VCaP (cell line): ENCODE measurements at regions not wholly inside any gene's neighbourhood (a gene's known extent, or its start where the extent isn't known, plus 50 kb on each side); places are given as distances from the start of the nearest gene placed in this dataset.

Experiments
- H3K27ac ChIP-seq: fragments of 450-650 bp; 2 replicates; pipeline ENCODE4 v1.5.1; 2017
- TF ChIP-seq, protein P1 (sequence below): fragments of 450-650 bp; conservative IDR thresholded peaks from 2 replicates; pipeline ENCODE4 v1.5.1; 2017; ENCODE audit warnings: mild to moderate bottlenecking, moderate library complexity

DNA sequence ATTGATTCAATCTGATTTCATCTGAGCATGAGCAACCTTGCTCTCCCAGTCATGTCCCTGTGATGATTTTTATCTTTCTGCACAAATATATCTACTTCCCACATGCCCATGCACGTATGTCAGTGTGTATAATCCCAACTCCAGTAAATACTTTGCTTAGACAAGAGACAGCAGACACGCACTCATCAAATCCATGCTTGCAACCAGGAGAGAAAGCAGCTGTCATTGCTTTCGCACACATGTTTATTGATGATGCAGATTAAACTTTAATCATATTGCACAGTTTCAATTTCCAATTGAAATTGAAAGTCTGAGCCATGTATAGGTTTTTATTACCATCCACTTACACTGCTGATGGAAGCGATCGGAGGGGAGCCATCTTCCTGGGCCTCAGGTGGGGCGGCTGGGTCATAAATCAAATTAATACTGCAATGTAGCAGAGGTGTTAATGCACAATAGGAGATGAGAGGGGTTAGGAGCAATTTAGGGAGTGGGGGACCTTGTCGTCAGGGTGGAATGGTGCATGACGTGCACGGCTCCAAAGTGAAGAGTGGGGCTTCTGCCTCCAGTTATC is 68.6 kb upstream of the SRRM4 start:
- H3K27ac ChIP-seq, result peak overlapping the region; percentile 39
- TF ChIP-seq, protein P1, sequence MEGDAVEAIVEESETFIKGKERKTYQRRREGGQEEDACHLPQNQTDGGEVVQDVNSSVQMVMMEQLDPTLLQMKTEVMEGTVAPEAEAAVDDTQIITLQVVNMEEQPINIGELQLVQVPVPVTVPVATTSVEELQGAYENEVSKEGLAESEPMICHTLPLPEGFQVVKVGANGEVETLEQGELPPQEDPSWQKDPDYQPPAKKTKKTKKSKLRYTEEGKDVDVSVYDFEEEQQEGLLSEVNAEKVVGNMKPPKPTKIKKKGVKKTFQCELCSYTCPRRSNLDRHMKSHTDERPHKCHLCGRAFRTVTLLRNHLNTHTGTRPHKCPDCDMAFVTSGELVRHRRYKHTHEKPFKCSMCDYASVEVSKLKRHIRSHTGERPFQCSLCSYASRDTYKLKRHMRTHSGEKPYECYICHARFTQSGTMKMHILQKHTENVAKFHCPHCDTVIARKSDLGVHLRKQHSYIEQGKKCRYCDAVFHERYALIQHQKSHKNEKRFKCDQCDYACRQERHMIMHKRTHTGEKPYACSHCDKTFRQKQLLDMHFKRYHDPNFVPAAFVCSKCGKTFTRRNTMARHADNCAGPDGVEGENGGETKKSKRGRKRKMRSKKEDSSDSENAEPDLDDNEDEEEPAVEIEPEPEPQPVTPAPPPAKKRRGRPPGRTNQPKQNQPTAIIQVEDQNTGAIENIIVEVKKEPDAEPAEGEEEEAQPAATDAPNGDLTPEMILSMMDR, result no peak

DNA sequence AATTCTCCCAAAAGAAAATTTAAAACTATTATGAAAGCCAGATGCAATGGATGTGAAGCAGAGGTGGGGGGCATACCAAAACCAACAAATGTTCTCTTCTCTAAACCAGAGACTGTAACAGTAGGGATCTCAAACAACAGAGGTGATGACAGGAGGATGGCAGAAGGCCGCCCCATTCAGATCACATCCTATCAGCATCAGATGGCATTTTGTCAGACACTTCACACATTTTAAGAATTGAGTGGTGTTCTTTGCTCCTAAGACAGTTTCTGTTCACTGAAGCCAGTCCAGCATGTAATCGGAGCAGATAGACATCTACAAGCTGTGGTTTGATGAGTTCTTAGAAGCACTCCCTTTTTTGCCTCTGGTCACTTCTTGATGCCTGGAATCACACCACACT is 59.6 kb upstream of the SRRM4 start:
- no peak overlapping the region for H3K27ac ChIP-seq
- TF ChIP-seq, protein P1, result no peak

DNA sequence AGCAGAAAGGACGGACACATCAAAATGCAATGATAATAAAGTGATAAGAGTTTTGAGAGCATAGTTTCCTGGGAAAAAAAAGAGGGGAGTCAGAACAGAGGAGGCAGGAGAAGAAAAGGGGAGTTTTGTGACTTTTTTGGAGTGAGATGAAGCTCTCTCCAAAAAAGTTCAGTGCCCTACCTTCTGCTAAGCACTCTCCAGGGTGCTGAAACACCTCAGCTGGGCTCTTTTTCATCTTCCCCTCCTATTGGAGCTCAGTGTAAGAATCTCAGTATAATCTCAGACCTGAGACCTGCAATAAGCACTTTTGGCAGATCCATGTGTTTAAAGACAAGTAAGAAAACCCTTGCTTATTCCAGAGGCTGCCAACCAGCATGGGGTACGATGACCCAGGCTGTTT is 58.9 kb upstream of the SRRM4 start:
- H3K27ac ChIP-seq, result no peak overlapping the region
- TF ChIP-seq, protein P1, result no peak

DNA sequence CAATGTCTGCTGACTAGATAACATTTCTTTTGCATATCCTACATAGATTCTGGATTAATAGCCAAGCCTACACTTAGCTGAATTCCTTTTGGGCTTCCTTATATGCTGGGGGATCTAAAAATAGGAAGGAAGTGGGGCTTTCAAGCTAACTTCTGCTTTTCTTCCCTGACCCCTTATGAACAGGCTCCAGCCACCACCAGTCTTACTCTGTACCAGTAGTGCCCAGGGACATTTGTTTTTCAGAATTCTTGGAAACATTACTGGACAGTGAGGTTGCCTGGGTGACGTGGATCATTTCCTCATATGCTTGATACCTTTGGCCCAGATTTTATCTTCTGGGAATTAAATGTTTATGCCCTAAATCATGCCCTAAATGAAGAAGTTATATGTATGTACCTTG is 55.9 kb upstream of the SRRM4 start:
- TF ChIP-seq, protein P1, result no peak
- no peak overlapping the region for H3K27ac ChIP-seq

DNA sequence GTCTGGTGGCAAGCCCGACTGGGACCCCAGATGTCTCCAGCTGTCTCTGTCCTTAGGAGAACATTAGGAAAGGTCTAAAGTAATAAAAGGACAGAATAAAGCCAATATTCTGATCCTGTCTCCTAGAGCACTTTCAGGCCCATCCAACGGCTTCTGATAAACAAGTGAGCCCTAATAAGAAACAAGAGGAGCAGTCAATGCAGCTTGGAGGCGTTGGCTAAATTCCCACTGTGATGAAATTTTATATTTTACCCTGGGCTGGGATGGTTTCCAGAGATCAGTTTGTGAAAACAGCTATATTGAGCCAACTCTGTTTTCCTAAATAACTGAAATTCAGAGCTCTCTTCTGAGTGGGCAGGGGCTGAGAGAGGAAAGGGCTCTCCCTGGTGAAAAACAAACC is 55.5 kb upstream of the SRRM4 start:
- no peak overlapping the region for H3K27ac ChIP-seq
- TF ChIP-seq, protein P1, result no peak
